ENCODE measurements at regions not wholly inside any gene's neighbourhood (a gene's known extent, or its start where the extent isn't known, plus 50 kb on each side); places are given as distances from the start of the nearest gene placed in this dataset.

GRCh38 chr1:95951371-95952102 is 717.5 kb downstream of the RWDD3 start:
- no peak for TF ChIP-seq CTCF (conservative IDR thresholded peaks at IDR 0.05; ENCODE audit: control insufficient read depth, insufficient read depth, low read depth, low read length)
- no peak for DNase-seq (ENCODE audit: low read depth)
- no peak overlapping the region for H3K4me3 ChIP-seq (ENCODE audit: control insufficient read depth, low read depth, low read length)

- DNase-seq (ENCODE audit: low read depth), result peak; percentile 31
Observed at GRCh38 chr1:95953015-95953414, 719.0 kb downstream of the RWDD3 start.

GRCh38 chr1:95954585-95954984 is 720.6 kb downstream of the RWDD3 start:
- no peak for TF ChIP-seq CTCF (conservative IDR thresholded peaks at IDR 0.05; ENCODE audit: control insufficient read depth, insufficient read depth, low read depth, low read length)
- no peak overlapping the region for H3K4me3 ChIP-seq (ENCODE audit: control insufficient read depth, low read depth, low read length)
- no peak for DNase-seq (ENCODE audit: low read depth)

More at GRCh38 chr1:95953015-95953414, 719.0 kb downstream of the RWDD3 start:
- H3K4me3 ChIP-seq (ENCODE audit: control insufficient read depth, low read depth, low read length), result no peak overlapping the region
- peak; percentile 15 for TF ChIP-seq CTCF (conservative IDR thresholded peaks at IDR 0.05; ENCODE audit: control insufficient read depth, insufficient read depth, low read depth, low read length)

- no peak for TF ChIP-seq CTCF (conservative IDR thresholded peaks at IDR 0.05; ENCODE audit: control insufficient read depth, insufficient read depth, low read depth, low read length)
- no peak for DNase-seq (ENCODE audit: low read depth)
- no peak overlapping the region for H3K4me3 ChIP-seq (ENCODE audit: control insufficient read depth, low read depth, low read length)
Observed at GRCh38 chr1:95956215-95956614, 722.2 kb downstream of the RWDD3 start.

- H3K4me3 ChIP-seq (ENCODE audit: control insufficient read depth, low read depth, low read length), result no peak overlapping the region
- TF ChIP-seq CTCF (conservative IDR thresholded peaks at IDR 0.05; ENCODE audit: control insufficient read depth, insufficient read depth, low read depth, low read length), result no peak
- no peak for DNase-seq (ENCODE audit: low read depth)
Observed at GRCh38 chr1:95957748-95958147, 723.7 kb downstream of the RWDD3 start.

GRCh38 chr1:95966866-95967265 is 732.9 kb downstream of the RWDD3 start:
- H3K4me3 ChIP-seq (ENCODE audit: control insufficient read depth, low read depth, low read length), result no peak overlapping the region
- TF ChIP-seq CTCF (conservative IDR thresholded peaks at IDR 0.05; ENCODE audit: control insufficient read depth, insufficient read depth, low read depth, low read length), result no peak
- no peak for DNase-seq (ENCODE audit: low read depth)

Data from fibroblast of mammary gland (primary cell).